Neural progenitor cell (in vitro differentiated cells): ENCODE measurements at regions not wholly inside any gene's neighbourhood (a gene's known extent, or its start where the extent isn't known, plus 50 kb on each side); places are given as distances from the start of the nearest gene placed in this dataset.

Experiments
- EZH2 ChIP-seq: fragments of 200-600 bp; sonication (generic); IDR thresholded peaks from 2 replicates; pipeline ENCODE4 v1.6.1; 2017; ENCODE audit warnings: antibody characterized with exemption, mild to moderate bottlenecking, moderate library complexity
- TF ChIP-seq, protein P1 (sequence below): fragments of 200-600 bp; sonication (generic); IDR thresholded peaks from 2 replicates; pipeline ENCODE4 v1.5.1; 2017; ENCODE audit warnings: antibody characterized with exemption, mild to moderate bottlenecking

DNA sequence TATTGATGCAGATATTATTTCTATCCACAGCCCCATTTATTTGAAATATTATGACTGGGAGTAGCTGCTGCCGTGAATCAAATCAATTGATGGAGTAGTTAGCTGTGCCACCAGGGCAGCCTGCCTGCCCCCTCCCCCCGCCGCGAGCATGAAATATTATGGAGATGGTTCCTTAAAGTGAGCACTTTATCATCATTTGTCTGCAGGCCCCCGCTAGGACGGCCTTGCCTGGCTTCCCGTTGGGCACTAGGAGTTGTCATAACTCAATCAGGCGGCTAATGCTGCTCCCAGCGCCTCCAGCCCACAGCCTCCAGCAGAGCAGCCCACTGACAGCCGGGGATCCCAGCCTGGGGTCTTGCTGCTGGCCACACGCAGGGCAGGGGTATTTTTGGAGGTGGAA, 173.9 kb downstream of the SALL1 start:
- TF ChIP-seq, protein P1, sequence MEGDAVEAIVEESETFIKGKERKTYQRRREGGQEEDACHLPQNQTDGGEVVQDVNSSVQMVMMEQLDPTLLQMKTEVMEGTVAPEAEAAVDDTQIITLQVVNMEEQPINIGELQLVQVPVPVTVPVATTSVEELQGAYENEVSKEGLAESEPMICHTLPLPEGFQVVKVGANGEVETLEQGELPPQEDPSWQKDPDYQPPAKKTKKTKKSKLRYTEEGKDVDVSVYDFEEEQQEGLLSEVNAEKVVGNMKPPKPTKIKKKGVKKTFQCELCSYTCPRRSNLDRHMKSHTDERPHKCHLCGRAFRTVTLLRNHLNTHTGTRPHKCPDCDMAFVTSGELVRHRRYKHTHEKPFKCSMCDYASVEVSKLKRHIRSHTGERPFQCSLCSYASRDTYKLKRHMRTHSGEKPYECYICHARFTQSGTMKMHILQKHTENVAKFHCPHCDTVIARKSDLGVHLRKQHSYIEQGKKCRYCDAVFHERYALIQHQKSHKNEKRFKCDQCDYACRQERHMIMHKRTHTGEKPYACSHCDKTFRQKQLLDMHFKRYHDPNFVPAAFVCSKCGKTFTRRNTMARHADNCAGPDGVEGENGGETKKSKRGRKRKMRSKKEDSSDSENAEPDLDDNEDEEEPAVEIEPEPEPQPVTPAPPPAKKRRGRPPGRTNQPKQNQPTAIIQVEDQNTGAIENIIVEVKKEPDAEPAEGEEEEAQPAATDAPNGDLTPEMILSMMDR = no peak
- TF ChIP-seq EZH2 = no peak
